Natural killer cell (primary cell): ENCODE measurements at regions not wholly inside any gene's neighbourhood (a gene's known extent, or its start where the extent isn't known, plus 50 kb on each side); places are given as distances from the start of the nearest gene placed in this dataset.

Experiments
- ATAC-seq, 3 donors: fragments of 150-1000 bp in 2 of 3; fragments of 200-7000 bp in 1 of 3; cut with Tn5 transposase; 1 replicate in 1 of 3; 2 replicates in 2 of 3; pipeline ENCODE4 v1.10.0; 2021; ENCODE audit warnings: mild to moderate bottlenecking in 2 of 3, moderate library complexity in 2 of 3
- DNase-seq, 2 donors: peaks; one replicate each; pipeline versions ENCODE4 v3.0.0 to v3.0.0-alpha.2; 2013 to 2021; ENCODE audit warnings: mixed read lengths in 1 of 2
- H3K27ac ChIP-seq: one replicate; pipeline ENCODE4 v1.5.1; 2013; ENCODE audit warnings: mild to moderate bottlenecking, low read length
- H3K27me3 ChIP-seq: one replicate; pipeline ENCODE4 v1.6.1; 2013; ENCODE audit warnings: low read length; ENCODE audit not compliant: control insufficient read depth, insufficient read depth
- H3K36me3 ChIP-seq: one replicate; pipeline ENCODE4 v1.6.1; 2013; ENCODE audit warnings: low read length; ENCODE audit not compliant: control insufficient read depth, insufficient read depth
- H3K4me1 ChIP-seq: one replicate; pipeline ENCODE4 v1.6.1; 2013; ENCODE audit warnings: low read length; ENCODE audit not compliant: control insufficient read depth, insufficient read depth
- H3K4me3 ChIP-seq: one replicate; pipeline ENCODE4 v1.5.1; 2013; ENCODE audit warnings: low read length
- H3K9me3 ChIP-seq: one replicate; pipeline ENCODE4 v1.6.1; 2013; ENCODE audit warnings: low read length; ENCODE audit not compliant: control insufficient read depth, insufficient read depth
- H3K27ac Mint-ChIP-seq, 2 donors: one replicate each; pipeline ENCODE4 v1.8.0; 2022; ENCODE audit warnings: mild to moderate bottlenecking in 2 of 2, mixed read lengths in 2 of 2, moderate library complexity in 1 of 2
- H3K27me3 Mint-ChIP-seq, 2 donors: one replicate each; pipeline ENCODE4 v1.8.0; 2022; ENCODE audit warnings: low read depth in 2 of 2, mixed read lengths in 2 of 2
- H3K36me3 Mint-ChIP-seq: one replicate; pipeline ENCODE4 v1.8.0; 2022; ENCODE audit warnings: mixed read lengths
- H3K4me1 Mint-ChIP-seq, 2 donors: one replicate each; pipeline ENCODE4 v1.8.0; 2022; ENCODE audit warnings: mixed read lengths in 2 of 2
- H3K4me3 Mint-ChIP-seq: one replicate; pipeline ENCODE4 v1.8.0; 2022; ENCODE audit warnings: mild to moderate bottlenecking, moderate library complexity, mixed read lengths
- H3K9me3 Mint-ChIP-seq, 2 donors: one replicate each; pipeline ENCODE4 v1.8.0; 2022; ENCODE audit warnings: mixed read lengths in 2 of 2
- CTCF ChIP-seq: fragments of 200-600 bp; IDR thresholded peaks from one replicate; pipeline ENCODE4 v1.8.0; 2022; ENCODE audit warnings: antibody characterized with exemption
- WGBS: methylation state at CpG from one replicate; pipeline ENCODE4 v1.1.7; 2013; ENCODE audit warnings: missing lambda C conversion rate; ENCODE audit not compliant: insufficient coverage; 5-methylcytosine and 5-hydroxymethylcytosine counted together
- intact Hi-C: fragments of 100-400 bp; cut with micrococcal nuclease; formaldehyde crosslinking; loops from one replicate; pipeline ENCODE4 v1.14.2; 2022

DNA sequence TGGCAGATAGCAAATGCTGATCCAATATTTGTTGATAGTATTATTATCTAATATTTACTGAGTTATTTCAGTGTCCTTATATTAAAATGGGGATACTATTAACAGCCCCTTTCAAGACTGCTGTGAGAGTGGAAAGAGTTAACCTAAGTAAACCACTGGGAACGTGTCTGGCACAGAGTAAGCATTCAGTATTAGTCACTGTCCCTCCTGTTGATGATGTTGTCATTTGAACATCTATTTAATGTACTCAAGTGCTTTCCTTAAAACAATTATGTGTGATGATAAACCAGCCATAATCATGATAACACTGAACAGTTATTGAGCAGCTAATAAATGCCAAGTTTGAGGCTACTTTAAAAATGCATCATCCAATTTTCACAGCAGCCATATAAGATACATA lies 135.7 kb upstream of the XYLT1 start:
- H3K27ac Mint-ChIP-seq: no peak overlapping the region
- TF ChIP-seq CTCF: no peak
- H3K4me3 ChIP-seq: no peak overlapping the region
- peaks cover 0 to 21% of the 10 kb centered on the region in 2 donors for H3K27me3 Mint-ChIP-seq
- peaks cover 11% of the 10 kb centered on the region for H3K4me1 ChIP-seq
- no peaks in the 10 kb centered on the region for H3K27me3 ChIP-seq
- no peaks in the 10 kb centered on the region for H3K9me3 ChIP-seq
- intact Hi-C loops: no loop called here
- H3K4me3 Mint-ChIP-seq: no peak overlapping the region
- H3K36me3 ChIP-seq: no peaks in the 10 kb centered on the region
- ATAC-seq (no peak), DNase-seq (no peak)
- no peaks in the 10 kb centered on the region for H3K9me3 Mint-ChIP-seq
- WGBS: 50% methylated on average over 1 of the region's 1 CpG
- H3K36me3 Mint-ChIP-seq: no peaks in the 10 kb centered on the region
- H3K4me1 Mint-ChIP-seq: peaks cover 13 to 18% of the 10 kb centered on the region in 2 donors
- no peak overlapping the region for H3K27ac ChIP-seq

GRCh38 chr16:17605784-17606183 lies 135.0 kb upstream of the XYLT1 start:
- H3K4me3 ChIP-seq: no peak overlapping the region
- DNase-seq (no peak), ATAC-seq (no peak)
- WGBS: 89% methylated on average over 2 of the region's 4 CpGs
- intact Hi-C loops: no loop called here
- no peaks in the 10 kb centered on the region for H3K9me3 ChIP-seq
- no peaks in the 10 kb centered on the region for H3K9me3 Mint-ChIP-seq
- H3K27ac ChIP-seq: no peak overlapping the region
- H3K27me3 ChIP-seq: no peaks in the 10 kb centered on the region
- TF ChIP-seq CTCF: no peak
- peaks cover 13 to 18% of the 10 kb centered on the region in 2 donors for H3K4me1 Mint-ChIP-seq
- H3K27me3 Mint-ChIP-seq: peaks cover 0 to 24% of the 10 kb centered on the region in 2 donors
- no peaks in the 10 kb centered on the region for H3K36me3 Mint-ChIP-seq
- no peak overlapping the region for H3K27ac Mint-ChIP-seq
- no peak overlapping the region for H3K4me3 Mint-ChIP-seq
- H3K36me3 ChIP-seq: no peaks in the 10 kb centered on the region
- H3K4me1 ChIP-seq: peaks cover 11% of the 10 kb centered on the region

DNA sequence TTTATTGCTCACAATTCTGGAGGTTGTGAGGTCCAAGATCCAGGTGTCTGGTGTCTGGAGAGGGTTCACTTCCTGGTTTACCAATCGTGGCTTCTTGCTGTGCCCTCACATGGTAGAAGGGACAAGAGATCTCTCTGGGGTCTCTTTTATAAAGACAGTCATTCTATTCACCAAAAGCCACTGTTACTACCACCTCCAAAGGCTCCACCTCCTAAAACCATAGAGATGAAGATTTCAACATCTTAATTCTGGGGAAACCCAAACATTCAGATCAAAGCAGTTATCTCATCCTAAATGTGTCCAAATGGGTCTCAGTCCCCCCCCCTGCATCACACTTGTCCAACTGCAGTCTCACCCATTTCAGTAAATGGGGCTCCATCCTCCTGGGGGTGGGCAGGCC lies 132.9 kb upstream of the XYLT1 start:
- Histone ChIP-seq H3K27ac (no peak overlapping the region), H3K27me3 (peaks cover 3% of the 10 kb centered on the region), H3K36me3 (no peaks in the 10 kb centered on the region), H3K9me3 (peaks cover 2% of the 10 kb centered on the region), H3K4me3 (no peak overlapping the region), H3K4me1 (peaks cover 11% of the 10 kb centered on the region)
- TF ChIP-seq CTCF: no peak
- 67% methylated on average over 1 of the region's 1 CpG for WGBS
- Mint-ChIP-seq H3K36me3 (peaks cover under 1% of the 10 kb centered on the region), H3K27ac (no peak overlapping the region), H3K4me1 (peaks cover 13 to 18% of the 10 kb centered on the region in 2 donors), H3K4me3 (no peak overlapping the region), H3K27me3 (peaks cover 0 to 24% of the 10 kb centered on the region in 2 donors), H3K9me3 (peaks cover 0 to 2% of the 10 kb centered on the region in 2 donors)
- peak in 2 of 3 donors; percentile 17 to 53 for ATAC-seq
- intact Hi-C loops: no loop called here
- DNase-seq: no peak

- 12% methylated on average over 3 of the region's 3 CpGs for WGBS
- Mint-ChIP-seq H3K4me1 (peaks cover 12 to 14% of the 10 kb centered on the region in 2 donors), H3K4me3 (no peak overlapping the region), H3K27me3 (peaks cover 8 to 25% of the 10 kb centered on the region in 2 donors), H3K36me3 (peaks cover 10% of the 10 kb centered on the region), H3K9me3 (peaks cover 3 to 5% of the 10 kb centered on the region in 2 donors), H3K27ac (no peak overlapping the region)
- Histone ChIP-seq H3K27me3 (peaks cover 3% of the 10 kb centered on the region), H3K4me1 (peaks cover 10% of the 10 kb centered on the region), H3K9me3 (peaks cover 2% of the 10 kb centered on the region), H3K4me3 (no peak overlapping the region), H3K27ac (no peak overlapping the region), H3K36me3 (no peaks in the 10 kb centered on the region)
- intact Hi-C loops: no loop called here
- DNase-seq: peak in 1 of 2 donors; percentile 19
- ATAC-seq: peak in 1 of 3 donors; percentile 65
- no peak for TF ChIP-seq CTCF
Measured at GRCh38 chr16:17602678-17603077, 131.9 kb upstream of the XYLT1 start.
